Lung (tissue), 11 donors: ENCODE measurements at regions not wholly inside any gene's neighbourhood (a gene's known extent, or its start where the extent isn't known, plus 50 kb on each side); places are given as distances from the start of the nearest gene placed in this dataset.
"Not testable (repeated sequence)": the region's sequence is repeated elsewhere in the genome, so short reads cannot be mapped to it uniquely, and the experiment has no call there.

Experiments used
- ATAC-seq: fragments of 200-7000 bp; cut with Tn5 transposase; one replicate; pipeline ENCODE4 v1.9.1; 2020; ENCODE audit warnings: moderate number of reproducible peaks; ENCODE audit not compliant: insufficient read depth, low FRiP score
- DNase-seq, 3 donors: peaks; one replicate each; pipeline ENCODE4 v3.0.0-alpha.2; 2013 to 2017
- H3K27ac ChIP-seq, 2 donors: one replicate each; pipeline ENCODE4 v1.5.1; 2013; ENCODE audit warnings: mild to moderate bottlenecking in 2 of 2, moderate library complexity in 2 of 2, control low read depth in 1 of 2, inconsistent platforms in 1 of 2, low read depth in 1 of 2, low read length in 1 of 2
- H3K27me3 ChIP-seq, 3 donors: one replicate each; pipeline ENCODE4 v1.5.1; 2013; ENCODE audit warnings: low read length in 2 of 3; ENCODE audit not compliant: control insufficient read depth in 3 of 3, insufficient read depth in 3 of 3
- H3K36me3 ChIP-seq, 4 donors: one replicate each; pipeline ENCODE4 v1.5.1; 2013; ENCODE audit warnings: low read length in 4 of 4, mild to moderate bottlenecking in 1 of 4, moderate library complexity in 1 of 4; ENCODE audit not compliant: control insufficient read depth in 4 of 4, insufficient read depth in 4 of 4
- H3K4me1 ChIP-seq, 5 donors: one replicate each; pipeline ENCODE4 v1.5.1; 2013; ENCODE audit warnings: low read length in 5 of 5, mild to moderate bottlenecking in 2 of 5, moderate library complexity in 1 of 5; ENCODE audit not compliant: control insufficient read depth in 5 of 5, insufficient read depth in 5 of 5
- H3K4me3 ChIP-seq: one replicate; pipeline ENCODE4 v1.5.1; 2013; ENCODE audit warnings: mild to moderate bottlenecking, control low read depth, moderate library complexity
- H3K9ac ChIP-seq, 2 donors: one replicate each; pipeline ENCODE4 v1.5.1; 2013; ENCODE audit warnings: low read length in 2 of 2, control low read depth in 1 of 2; ENCODE audit not compliant: insufficient read depth in 1 of 2
- H3K9me3 ChIP-seq, 4 donors: one replicate each; pipeline ENCODE4 v1.5.1; 2013; ENCODE audit warnings: low read length in 3 of 4, mild to moderate bottlenecking in 1 of 4, moderate library complexity in 1 of 4; ENCODE audit not compliant: control insufficient read depth in 4 of 4, insufficient read depth in 3 of 4
- CTCF ChIP-seq: IDR thresholded peaks from 2 replicates; pipeline ENCODE4 v1.5.1; 2012; ENCODE audit warnings: mild to moderate bottlenecking; ENCODE audit errors: control extremely low read depth, extremely low read depth
- WGBS, 2 donors: extraction: QIAGEN DNeasy Blood & Tissue Kit; methylation state at CpG; one replicate each; pipeline ENCODE4 v1.1.7; 2013; 5-methylcytosine and 5-hydroxymethylcytosine counted together
- donor health status: control.
- donor health status: control.
- donor health status: Bipolar disorder and iron deficiency.
- donor health status: healthy.
- donor health status: DM: yes; HTN: yes; CAD: no.

GRCh38 chr10:16014469-16014868 lies 154.2 kb upstream of the MINDY3 start:
- no peak overlapping the region for H3K4me3 ChIP-seq
- H3K4me1 ChIP-seq: peaks cover 0 to 4% (median 0%) of the 10 kb centered on the region in 5 donors
- 65 to 75% methylated on average over 3 of the region's 3 CpGs for WGBS, 2 donors
- H3K36me3 ChIP-seq: no peaks in the 10 kb centered on the region
- H3K9me3 ChIP-seq: no peaks in the 10 kb centered on the region
- H3K9ac ChIP-seq: no peak overlapping the region
- H3K27ac ChIP-seq: no peak overlapping the region
- no peak for TF ChIP-seq CTCF
- DNase-seq (no peak), ATAC-seq (no peak)
- no peaks in the 10 kb centered on the region for H3K27me3 ChIP-seq

- DNase-seq: peak in 1 of 3 donors; percentile 1
- no peak for TF ChIP-seq CTCF
- H3K9me3 ChIP-seq: peaks cover 0 to 4% (median 3%) of the 10 kb centered on the region in 4 donors
- no peaks in the 10 kb centered on the region for H3K4me1 ChIP-seq
- no peak for ATAC-seq
- H3K27ac ChIP-seq: no peak overlapping the region
- WGBS, 2 donors: 48 to 62% methylated on average over 4 of the region's 4 CpGs
- H3K4me3 ChIP-seq: no peak overlapping the region
- no peaks in the 10 kb centered on the region for H3K27me3 ChIP-seq
- H3K9ac ChIP-seq: no peak overlapping the region
- H3K36me3 ChIP-seq: no peaks in the 10 kb centered on the region
Observed at GRCh38 chr10:16016688-16017087, 156.4 kb upstream of the MINDY3 start.

GRCh38 chr10:16020836-16021235 lies 160.5 kb upstream of the MINDY3 start:
- H3K9me3 ChIP-seq: peaks cover 0 to 4% (median 3%) of the 10 kb centered on the region in 4 donors
- TF ChIP-seq CTCF: no peak
- H3K27ac ChIP-seq: no peak overlapping the region
- no peak overlapping the region for H3K4me3 ChIP-seq
- H3K27me3 ChIP-seq: no peaks in the 10 kb centered on the region
- no peaks in the 10 kb centered on the region for H3K4me1 ChIP-seq
- H3K9ac ChIP-seq: no peak overlapping the region
- no peak for ATAC-seq
- DNase-seq: no peak
- 84 to 94% methylated on average over 1 of the region's 1 CpG for WGBS, 2 donors
- H3K36me3 ChIP-seq: no peaks in the 10 kb centered on the region

GRCh38 chr10:16026832-16027231 lies 166.5 kb upstream of the MINDY3 start:
- DNase-seq: not testable (repeated sequence)

More at GRCh38 chr10:16026832-16027231, 166.5 kb upstream of the MINDY3 start:
- H3K36me3 ChIP-seq, H3K4me3 ChIP-seq, ATAC-seq, H3K4me1 ChIP-seq, H3K9me3 ChIP-seq, H3K27me3 ChIP-seq, H3K9ac ChIP-seq, H3K27ac ChIP-seq: not testable (repeated sequence)
- 94 to 95% methylated on average over 14 of the region's 14 CpGs for WGBS, 2 donors
